WTC11 (cell line): ENCODE measurements at regions not wholly inside any gene's neighbourhood (a gene's known extent, or its start where the extent isn't known, plus 50 kb on each side); places are given as distances from the start of the nearest gene placed in this dataset.

Source experiments
- ARID4B ChIP-seq: sonication (generic); formaldehyde crosslinking; IDR thresholded peaks from 2 replicates; pipeline ENCODE4 v1.8.0; 2023; ENCODE audit warnings: missing genetic modification reagents, mild to moderate bottlenecking, borderline replicate concordance
- ATF1 ChIP-seq: sonication (generic); formaldehyde crosslinking; IDR thresholded peaks from 2 replicates; pipeline ENCODE4 v1.8.1; 2023; ENCODE audit warnings: mild to moderate bottlenecking, moderate library complexity, missing genetic modification reagents
- E2F5 ChIP-seq: sonication (generic); formaldehyde crosslinking; IDR thresholded peaks from 2 replicates; pipeline ENCODE4 v1.8.1; 2022; ENCODE audit warnings: mild to moderate bottlenecking, moderate library complexity, missing genetic modification reagents
- FOXK1 ChIP-seq: sonication (generic); formaldehyde crosslinking; IDR thresholded peaks from 2 replicates; pipeline ENCODE4 v1.8.0; 2022; ENCODE audit warnings: mild to moderate bottlenecking, moderate library complexity, missing genetic modification reagents
- FOXP1 ChIP-seq: sonication (generic); formaldehyde crosslinking; IDR thresholded peaks from 2 replicates; pipeline ENCODE4 v1.8.0; 2022; ENCODE audit warnings: missing genetic modification reagents, mild to moderate bottlenecking, moderate library complexity, borderline replicate concordance
- JAZF1 ChIP-seq: fragments of 250-450 bp; sonication (Bioruptor Pico); IDR thresholded peaks from 2 replicates; pipeline ENCODE4 v1.9.0; 2021; ENCODE audit warnings: moderate library complexity, mild to moderate bottlenecking, inconsistent platforms
- JUN ChIP-seq: sonication (generic); formaldehyde crosslinking; IDR thresholded peaks from 2 replicates; pipeline ENCODE4 v1.8.0; 2023; ENCODE audit warnings: mild to moderate bottlenecking, missing genetic modification reagents
- MXD4 ChIP-seq: fragments of 250-450 bp; sonication (Bioruptor Pico); IDR thresholded peaks from 2 replicates; pipeline ENCODE4 v1.8.0; 2021; ENCODE audit warnings: mild to moderate bottlenecking, moderate library complexity, borderline replicate concordance
- PRRX2 ChIP-seq: fragments of 250-450 bp; sonication (Bioruptor Pico); IDR thresholded peaks from 2 replicates; pipeline ENCODE4 v1.8.0; 2021; ENCODE audit warnings: mild to moderate bottlenecking
- RORB ChIP-seq: fragments of 250-450 bp; sonication (Bioruptor Pico); IDR thresholded peaks from 2 replicates; pipeline ENCODE4 v1.9.0; 2021; ENCODE audit warnings: mild to moderate bottlenecking
- SP1 ChIP-seq: sonication (generic); formaldehyde crosslinking; conservative IDR thresholded peaks from 2 replicates; pipeline ENCODE4 v1.8.1; 2022; ENCODE audit warnings: missing genetic modification reagents
- TEAD1 ChIP-seq: sonication (generic); formaldehyde crosslinking; IDR thresholded peaks from 2 replicates; pipeline ENCODE4 v1.8.0; 2022; ENCODE audit warnings: mild to moderate bottlenecking, missing genetic modification reagents
- TP53 ChIP-seq: sonication (generic); formaldehyde crosslinking; IDR thresholded peaks from 2 replicates; pipeline ENCODE4 v1.8.1; 2023; ENCODE audit warnings: mild to moderate bottlenecking, missing genetic modification reagents
- ZNF138 ChIP-seq: sonication (generic); formaldehyde crosslinking; conservative IDR thresholded peaks from 2 replicates; pipeline ENCODE4 v1.8.1; 2022; ENCODE audit warnings: mild to moderate bottlenecking, moderate library complexity, missing genetic modification reagents
- ZNF219 ChIP-seq: sonication (generic); formaldehyde crosslinking; IDR thresholded peaks from 2 replicates; pipeline ENCODE4 v1.8.0; 2023; ENCODE audit warnings: missing genetic modification reagents, mild to moderate bottlenecking, borderline replicate concordance
- ZNF396 ChIP-seq: fragments of 250-450 bp; sonication (Bioruptor Pico); IDR thresholded peaks from 2 replicates; pipeline ENCODE4 v1.8.0; 2021; ENCODE audit warnings: mild to moderate bottlenecking, moderate library complexity, borderline replicate concordance
- ZNF512 ChIP-seq: sonication (generic); formaldehyde crosslinking; IDR thresholded peaks from 2 replicates; pipeline ENCODE4 v1.8.1; 2022; ENCODE audit warnings: missing genetic modification reagents, borderline replicate concordance
- TF ChIP-seq, protein P1 (sequence below): sonication (generic); formaldehyde crosslinking; conservative IDR thresholded peaks from 2 replicates; pipeline ENCODE4 v1.8.1; 2023; ENCODE audit warnings: mild to moderate bottlenecking, low read depth, missing genetic modification reagents, moderate library complexity
- TF ChIP-seq, protein P2 (sequence below): sonication (generic); formaldehyde crosslinking; IDR thresholded peaks from 2 replicates; pipeline ENCODE4 v1.8.0; 2022; ENCODE audit warnings: mild to moderate bottlenecking, missing genetic modification reagents
- TF ChIP-seq, protein P3 (sequence below): sonication (generic); formaldehyde crosslinking; IDR thresholded peaks from 2 replicates; pipeline ENCODE4 v1.8.0; 2022; ENCODE audit warnings: mild to moderate bottlenecking, missing genetic modification reagents
- TF ChIP-seq, protein P4 (sequence below): sonication (generic); formaldehyde crosslinking; IDR thresholded peaks from 2 replicates; pipeline ENCODE4 v1.8.1; 2023; ENCODE audit warnings: mild to moderate bottlenecking, missing genetic modification reagents
- TF ChIP-seq, protein P5 (sequence below): fragments of 250-450 bp; sonication (Bioruptor Pico); IDR thresholded peaks from 2 replicates; pipeline ENCODE4 v2.1.2; 2022; ENCODE audit warnings: mild to moderate bottlenecking, moderate library complexity

DNA sequence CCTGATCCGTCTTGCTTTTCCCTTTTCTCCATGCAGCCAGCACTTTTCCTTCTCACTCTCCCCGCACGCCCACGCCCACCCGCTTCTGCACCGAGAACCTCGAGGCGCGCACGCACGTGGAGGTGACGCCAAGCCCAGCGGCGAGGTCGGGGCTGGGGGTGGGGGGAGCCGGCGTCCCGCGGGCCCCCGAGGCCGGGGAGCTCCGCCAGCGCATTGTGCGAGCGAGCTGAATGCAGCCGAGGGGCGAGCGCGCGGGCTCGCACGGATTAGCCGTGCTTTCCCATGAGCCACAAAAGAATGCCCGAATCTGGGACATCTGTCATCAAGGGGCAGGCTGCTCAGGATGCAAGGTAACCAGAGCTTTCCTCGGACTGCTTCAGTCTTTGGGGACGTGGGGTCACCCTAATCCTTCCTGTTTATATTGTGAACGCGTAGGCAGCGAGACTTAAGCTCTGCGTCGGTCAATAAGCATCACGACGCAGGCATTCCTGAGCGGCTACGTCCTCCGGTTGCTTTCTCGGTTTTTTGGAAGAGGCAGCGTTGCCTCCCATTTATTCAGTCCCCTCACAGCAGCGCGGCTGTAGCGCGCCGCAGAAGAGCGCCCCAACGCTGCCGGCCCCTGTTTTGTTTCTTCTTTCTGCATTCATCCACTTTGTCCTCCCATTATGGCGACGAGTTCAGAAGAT, 67.3 kb upstream of the AKT3 start (continued):
- TF ChIP-seq, protein P1, sequence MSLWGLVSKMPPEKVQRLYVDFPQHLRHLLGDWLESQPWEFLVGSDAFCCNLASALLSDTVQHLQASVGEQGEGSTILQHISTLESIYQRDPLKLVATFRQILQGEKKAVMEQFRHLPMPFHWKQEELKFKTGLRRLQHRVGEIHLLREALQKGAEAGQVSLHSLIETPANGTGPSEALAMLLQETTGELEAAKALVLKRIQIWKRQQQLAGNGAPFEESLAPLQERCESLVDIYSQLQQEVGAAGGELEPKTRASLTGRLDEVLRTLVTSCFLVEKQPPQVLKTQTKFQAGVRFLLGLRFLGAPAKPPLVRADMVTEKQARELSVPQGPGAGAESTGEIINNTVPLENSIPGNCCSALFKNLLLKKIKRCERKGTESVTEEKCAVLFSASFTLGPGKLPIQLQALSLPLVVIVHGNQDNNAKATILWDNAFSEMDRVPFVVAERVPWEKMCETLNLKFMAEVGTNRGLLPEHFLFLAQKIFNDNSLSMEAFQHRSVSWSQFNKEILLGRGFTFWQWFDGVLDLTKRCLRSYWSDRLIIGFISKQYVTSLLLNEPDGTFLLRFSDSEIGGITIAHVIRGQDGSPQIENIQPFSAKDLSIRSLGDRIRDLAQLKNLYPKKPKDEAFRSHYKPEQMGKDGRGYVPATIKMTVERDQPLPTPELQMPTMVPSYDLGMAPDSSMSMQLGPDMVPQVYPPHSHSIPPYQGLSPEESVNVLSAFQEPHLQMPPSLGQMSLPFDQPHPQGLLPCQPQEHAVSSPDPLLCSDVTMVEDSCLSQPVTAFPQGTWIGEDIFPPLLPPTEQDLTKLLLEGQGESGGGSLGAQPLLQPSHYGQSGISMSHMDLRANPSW = no peak
- TF ChIP-seq ZNF512 (CRISPR knock-in tag) (no peak), FOXK1 (CRISPR knock-in tag) (0 out of 2 replicates have a peak, but pooled peaks have one; percentile 29), ZNF219 (CRISPR knock-in tag) (no peak), PRRX2 (CRISPR knock-in tag) (no peak), ZNF396 (no peak), JAZF1 (no peak), MXD4 (CRISPR knock-in tag) (no peak), TP53 (CRISPR knock-in tag) (peak; percentile 87; the same call in 1 of the 2 replicates), SP1 (CRISPR knock-in tag) (peak; percentile 21; the same call in 1 of the 2 replicates), TEAD1 (CRISPR knock-in tag) (peak; percentile 62; the same call in 1 of the 2 replicates), JUN (CRISPR knock-in tag) (0 out of 2 replicates have a peak, but pooled peaks have one; percentile 54), FOXP1 (peak; percentile 79; the same call in 1 of the 2 replicates), ZNF138 (0 out of 2 replicates have a peak, but pooled peaks have one; percentile 23), ARID4B (CRISPR knock-in tag) (no peak), RORB (no peak), E2F5 (CRISPR knock-in tag) (peak; percentile 73; the same call in 1 of the 2 replicates), ATF1 (CRISPR knock-in tag) (no peak)
- TF ChIP-seq, protein P2, sequence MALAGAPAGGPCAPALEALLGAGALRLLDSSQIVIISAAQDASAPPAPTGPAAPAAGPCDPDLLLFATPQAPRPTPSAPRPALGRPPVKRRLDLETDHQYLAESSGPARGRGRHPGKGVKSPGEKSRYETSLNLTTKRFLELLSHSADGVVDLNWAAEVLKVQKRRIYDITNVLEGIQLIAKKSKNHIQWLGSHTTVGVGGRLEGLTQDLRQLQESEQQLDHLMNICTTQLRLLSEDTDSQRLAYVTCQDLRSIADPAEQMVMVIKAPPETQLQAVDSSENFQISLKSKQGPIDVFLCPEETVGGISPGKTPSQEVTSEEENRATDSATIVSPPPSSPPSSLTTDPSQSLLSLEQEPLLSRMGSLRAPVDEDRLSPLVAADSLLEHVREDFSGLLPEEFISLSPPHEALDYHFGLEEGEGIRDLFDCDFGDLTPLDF (CRISPR knock-in tag) = peak; percentile 70; the same call in 1 of the 2 replicates
- TF ChIP-seq, protein P3, sequence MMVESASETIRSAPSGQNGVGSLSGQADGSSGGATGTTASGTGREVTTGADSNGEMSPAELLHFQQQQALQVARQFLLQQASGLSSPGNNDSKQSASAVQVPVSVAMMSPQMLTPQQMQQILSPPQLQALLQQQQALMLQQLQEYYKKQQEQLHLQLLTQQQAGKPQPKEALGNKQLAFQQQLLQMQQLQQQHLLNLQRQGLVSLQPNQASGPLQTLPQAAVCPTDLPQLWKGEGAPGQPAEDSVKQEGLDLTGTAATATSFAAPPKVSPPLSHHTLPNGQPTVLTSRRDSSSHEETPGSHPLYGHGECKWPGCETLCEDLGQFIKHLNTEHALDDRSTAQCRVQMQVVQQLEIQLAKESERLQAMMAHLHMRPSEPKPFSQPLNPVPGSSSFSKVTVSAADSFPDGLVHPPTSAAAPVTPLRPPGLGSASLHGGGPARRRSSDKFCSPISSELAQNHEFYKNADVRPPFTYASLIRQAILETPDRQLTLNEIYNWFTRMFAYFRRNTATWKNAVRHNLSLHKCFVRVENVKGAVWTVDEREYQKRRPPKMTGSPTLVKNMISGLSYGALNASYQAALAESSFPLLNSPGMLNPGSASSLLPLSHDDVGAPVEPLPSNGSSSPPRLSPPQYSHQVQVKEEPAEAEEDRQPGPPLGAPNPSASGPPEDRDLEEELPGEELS = peak; percentile 77
- TF ChIP-seq, protein P4, sequence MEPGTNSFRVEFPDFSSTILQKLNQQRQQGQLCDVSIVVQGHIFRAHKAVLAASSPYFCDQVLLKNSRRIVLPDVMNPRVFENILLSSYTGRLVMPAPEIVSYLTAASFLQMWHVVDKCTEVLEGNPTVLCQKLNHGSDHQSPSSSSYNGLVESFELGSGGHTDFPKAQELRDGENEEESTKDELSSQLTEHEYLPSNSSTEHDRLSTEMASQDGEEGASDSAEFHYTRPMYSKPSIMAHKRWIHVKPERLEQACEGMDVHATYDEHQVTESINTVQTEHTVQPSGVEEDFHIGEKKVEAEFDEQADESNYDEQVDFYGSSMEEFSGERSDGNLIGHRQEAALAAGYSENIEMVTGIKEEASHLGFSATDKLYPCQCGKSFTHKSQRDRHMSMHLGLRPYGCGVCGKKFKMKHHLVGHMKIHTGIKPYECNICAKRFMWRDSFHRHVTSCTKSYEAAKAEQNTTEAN (CRISPR knock-in tag) = peak; percentile 38; the same call in 1 of the 2 replicates
- TF ChIP-seq, protein P5, sequence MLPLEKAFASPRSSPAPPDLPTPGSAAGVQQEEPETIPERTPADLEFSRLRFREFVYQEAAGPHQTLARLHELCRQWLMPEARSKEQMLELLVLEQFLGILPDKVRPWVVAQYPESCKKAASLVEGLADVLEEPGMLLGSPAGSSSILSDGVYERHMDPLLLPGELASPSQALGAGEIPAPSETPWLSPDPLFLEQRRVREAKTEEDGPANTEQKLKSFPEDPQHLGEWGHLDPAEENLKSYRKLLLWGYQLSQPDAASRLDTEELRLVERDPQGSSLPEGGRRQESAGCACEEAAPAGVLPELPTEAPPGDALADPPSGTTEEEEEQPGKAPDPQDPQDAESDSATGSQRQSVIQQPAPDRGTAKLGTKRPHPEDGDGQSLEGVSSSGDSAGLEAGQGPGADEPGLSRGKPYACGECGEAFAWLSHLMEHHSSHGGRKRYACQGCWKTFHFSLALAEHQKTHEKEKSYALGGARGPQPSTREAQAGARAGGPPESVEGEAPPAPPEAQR (CRISPR knock-in tag) = no peak
